GM06990 (cell line): ENCODE measurements at regions not wholly inside any gene's neighbourhood (a gene's known extent, or its start where the extent isn't known, plus 50 kb on each side); places are given as distances from the start of the nearest gene placed in this dataset.

Experiments used
- DNase-seq: peaks from one replicate; pipeline ENCODE4 v3.0.0-alpha.2; 2011; ENCODE audit not compliant: insufficient read length; ENCODE audit errors: extremely low read depth
- H3K27me3 ChIP-seq: replicated peaks from 2 replicates; pipeline ENCODE4 v1.6.0; 2011; ENCODE audit warnings: low read length; ENCODE audit not compliant: control insufficient read depth, insufficient read depth
- H3K36me3 ChIP-seq: 2 replicates; pipeline ENCODE4 v1.5.1; 2011; ENCODE audit warnings: low read length; ENCODE audit not compliant: control insufficient read depth, insufficient read depth
- H3K4me3 ChIP-seq: replicated peaks from 2 replicates; pipeline ENCODE4 v1.5.1; 2011; ENCODE audit warnings: low read depth, mild to moderate bottlenecking, control low read depth, low read length
- TF ChIP-seq, protein P1 (sequence below): IDR thresholded peaks from 2 replicates; pipeline ENCODE4 v1.5.1; 2011; ENCODE audit warnings: low read length, control low read depth, mild to moderate bottlenecking, inconsistent platforms; ENCODE audit not compliant: insufficient read depth, poor library complexity, severe bottlenecking

DNA sequence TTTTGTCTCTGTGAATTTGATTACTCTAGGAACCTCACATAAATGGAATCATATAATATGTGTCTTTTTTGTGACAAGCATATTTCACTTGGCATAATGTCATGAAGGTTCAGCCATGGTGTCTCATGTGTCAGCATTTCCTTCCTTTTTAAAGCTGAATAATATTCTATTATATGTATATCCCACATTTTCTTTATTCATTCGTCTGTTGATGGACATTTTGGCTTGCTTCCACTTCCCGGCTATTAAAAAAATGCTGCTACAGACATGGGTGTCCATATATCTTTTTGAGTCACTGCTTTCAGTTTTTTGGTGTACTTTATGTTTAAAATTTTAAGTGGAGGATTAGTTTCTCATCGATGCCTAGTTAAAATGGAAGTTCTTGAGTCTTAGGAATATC lies 59.8 kb upstream of the C5orf63 start:
- H3K27me3 ChIP-seq: no peaks in the 10 kb centered on the region; the same call in 1 of the 2 replicates
- H3K4me3 ChIP-seq: no peak overlapping the region
- TF ChIP-seq, protein P1, sequence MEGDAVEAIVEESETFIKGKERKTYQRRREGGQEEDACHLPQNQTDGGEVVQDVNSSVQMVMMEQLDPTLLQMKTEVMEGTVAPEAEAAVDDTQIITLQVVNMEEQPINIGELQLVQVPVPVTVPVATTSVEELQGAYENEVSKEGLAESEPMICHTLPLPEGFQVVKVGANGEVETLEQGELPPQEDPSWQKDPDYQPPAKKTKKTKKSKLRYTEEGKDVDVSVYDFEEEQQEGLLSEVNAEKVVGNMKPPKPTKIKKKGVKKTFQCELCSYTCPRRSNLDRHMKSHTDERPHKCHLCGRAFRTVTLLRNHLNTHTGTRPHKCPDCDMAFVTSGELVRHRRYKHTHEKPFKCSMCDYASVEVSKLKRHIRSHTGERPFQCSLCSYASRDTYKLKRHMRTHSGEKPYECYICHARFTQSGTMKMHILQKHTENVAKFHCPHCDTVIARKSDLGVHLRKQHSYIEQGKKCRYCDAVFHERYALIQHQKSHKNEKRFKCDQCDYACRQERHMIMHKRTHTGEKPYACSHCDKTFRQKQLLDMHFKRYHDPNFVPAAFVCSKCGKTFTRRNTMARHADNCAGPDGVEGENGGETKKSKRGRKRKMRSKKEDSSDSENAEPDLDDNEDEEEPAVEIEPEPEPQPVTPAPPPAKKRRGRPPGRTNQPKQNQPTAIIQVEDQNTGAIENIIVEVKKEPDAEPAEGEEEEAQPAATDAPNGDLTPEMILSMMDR: no peak
- no peaks in the 10 kb centered on the region for H3K36me3 ChIP-seq
- DNase-seq: no peak

DNA sequence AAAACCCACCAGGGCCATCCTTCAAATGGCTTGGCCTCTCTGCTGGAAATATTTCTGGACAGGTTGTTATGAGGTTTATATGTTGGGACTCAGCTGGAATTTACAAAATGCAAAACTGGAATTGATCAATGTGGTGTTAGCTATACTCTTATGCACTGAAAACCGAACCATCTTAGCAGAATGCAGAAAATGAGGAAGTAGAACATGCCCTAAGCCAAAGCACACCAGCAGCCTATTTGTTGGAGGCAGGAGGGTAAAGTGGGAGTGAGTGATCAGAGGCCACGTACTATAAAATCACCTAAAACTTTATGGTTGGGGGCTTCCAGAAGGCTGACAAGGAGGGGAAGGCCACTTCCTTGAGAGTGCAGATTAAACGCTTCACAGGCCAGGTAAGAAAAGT lies 63.6 kb upstream of the C5orf63 start:
- no peak for DNase-seq
- H3K36me3 ChIP-seq: no peaks in the 10 kb centered on the region
- H3K27me3 ChIP-seq: no peaks in the 10 kb centered on the region
- no peak overlapping the region for H3K4me3 ChIP-seq
- TF ChIP-seq, protein P1: no peak

DNA sequence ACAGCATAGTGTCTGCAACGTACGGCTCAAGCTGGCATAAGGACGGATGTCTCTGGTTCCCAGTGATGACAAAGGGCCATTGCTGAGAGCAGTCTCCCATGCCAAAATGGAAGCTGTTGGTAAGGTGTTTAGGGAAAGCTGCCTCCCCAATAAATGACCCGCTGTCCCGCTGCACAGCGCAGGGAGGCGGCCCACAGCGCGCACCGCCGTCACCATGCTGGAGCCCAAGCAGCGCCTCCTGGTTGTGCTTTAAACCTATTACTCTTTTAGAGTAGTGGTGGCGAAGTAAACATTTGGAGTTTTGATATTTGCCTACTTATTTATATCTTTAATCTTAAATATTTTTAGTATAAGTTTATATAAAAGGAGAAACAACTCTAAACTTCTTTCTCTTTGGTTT lies 70.4 kb upstream of the C5orf63 start:
- TF ChIP-seq, protein P1: no peak
- Histone ChIP-seq H3K36me3 (no peaks in the 10 kb centered on the region), H3K4me3 (no peak overlapping the region), H3K27me3 (no peaks in the 10 kb centered on the region)
- no peak for DNase-seq

DNA sequence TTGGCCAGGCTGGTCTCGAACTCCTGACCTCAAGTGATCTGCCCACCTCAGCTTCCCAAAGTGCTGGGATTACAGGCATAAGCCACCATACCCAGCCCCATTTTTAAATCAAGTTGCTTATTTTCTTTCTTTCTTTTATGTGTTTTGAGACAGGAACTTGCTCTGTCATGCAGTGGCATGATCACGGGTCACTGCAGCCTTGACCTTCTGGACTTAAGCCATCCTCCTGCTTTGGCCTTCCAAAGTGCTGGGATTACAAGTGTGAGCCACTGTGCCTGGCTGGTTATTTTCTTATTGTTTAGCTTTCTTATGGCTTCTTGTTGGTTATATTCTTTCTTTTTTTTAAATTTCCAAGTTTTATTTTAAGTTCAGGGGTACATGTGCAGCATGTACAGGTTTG lies 79.7 kb upstream of the C5orf63 start:
- Histone ChIP-seq H3K36me3 (no peaks in the 10 kb centered on the region), H3K27me3 (no peaks in the 10 kb centered on the region), H3K4me3 (no peak overlapping the region)
- TF ChIP-seq, protein P1: no peak
- DNase-seq: no peak

DNA sequence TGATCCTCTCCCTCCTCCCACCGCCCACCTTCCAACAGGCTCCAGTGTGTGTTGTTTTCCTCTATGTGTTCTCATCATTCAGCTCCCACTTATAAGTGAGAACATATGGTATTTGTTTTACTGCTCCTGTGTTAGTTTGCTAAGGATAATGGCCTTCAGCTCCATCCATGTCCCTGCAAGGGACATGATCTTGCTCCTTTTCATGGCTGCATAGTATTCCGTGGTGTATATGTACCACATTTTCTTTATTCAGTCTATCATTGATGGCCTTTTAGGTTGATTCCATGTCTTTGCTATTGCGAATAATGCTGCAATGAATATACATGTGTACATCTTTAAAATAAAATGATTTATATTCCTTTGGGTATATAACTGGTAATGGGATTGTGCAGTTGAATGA lies 80.2 kb upstream of the C5orf63 start:
- DNase-seq: no peak
- no peaks in the 10 kb centered on the region for H3K27me3 ChIP-seq
- H3K4me3 ChIP-seq: no peak overlapping the region
- TF ChIP-seq, protein P1: no peak
- H3K36me3 ChIP-seq: no peaks in the 10 kb centered on the region

DNA sequence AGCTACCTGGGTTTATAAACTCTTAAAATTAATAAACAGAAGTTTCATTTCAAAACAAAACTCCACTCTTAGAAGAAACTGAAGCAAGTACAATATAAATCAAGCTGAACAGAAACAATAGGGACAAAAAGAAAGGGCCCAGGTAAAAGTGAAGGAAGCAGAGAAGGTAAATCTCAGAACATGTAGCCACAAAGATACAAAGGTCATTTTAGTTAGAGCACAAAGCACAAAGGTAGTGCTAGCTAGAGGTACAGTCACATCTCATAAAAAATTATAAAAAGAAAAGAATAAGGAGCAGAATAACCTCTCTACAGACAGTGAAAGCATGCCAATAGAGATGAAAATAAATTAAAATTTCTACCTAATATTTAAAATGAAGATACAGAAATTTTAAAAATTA lies 90.4 kb upstream of the C5orf63 start:
- DNase-seq: no peak
- no peaks in the 10 kb centered on the region for H3K36me3 ChIP-seq
- TF ChIP-seq, protein P1: no peak
- no peak overlapping the region for H3K4me3 ChIP-seq
- H3K27me3 ChIP-seq: no peaks in the 10 kb centered on the region
